ENCODE measurements at regions not wholly inside any gene's neighbourhood (a gene's known extent, or its start where the extent isn't known, plus 50 kb on each side); places are given as distances from the start of the nearest gene placed in this dataset.

DNA sequence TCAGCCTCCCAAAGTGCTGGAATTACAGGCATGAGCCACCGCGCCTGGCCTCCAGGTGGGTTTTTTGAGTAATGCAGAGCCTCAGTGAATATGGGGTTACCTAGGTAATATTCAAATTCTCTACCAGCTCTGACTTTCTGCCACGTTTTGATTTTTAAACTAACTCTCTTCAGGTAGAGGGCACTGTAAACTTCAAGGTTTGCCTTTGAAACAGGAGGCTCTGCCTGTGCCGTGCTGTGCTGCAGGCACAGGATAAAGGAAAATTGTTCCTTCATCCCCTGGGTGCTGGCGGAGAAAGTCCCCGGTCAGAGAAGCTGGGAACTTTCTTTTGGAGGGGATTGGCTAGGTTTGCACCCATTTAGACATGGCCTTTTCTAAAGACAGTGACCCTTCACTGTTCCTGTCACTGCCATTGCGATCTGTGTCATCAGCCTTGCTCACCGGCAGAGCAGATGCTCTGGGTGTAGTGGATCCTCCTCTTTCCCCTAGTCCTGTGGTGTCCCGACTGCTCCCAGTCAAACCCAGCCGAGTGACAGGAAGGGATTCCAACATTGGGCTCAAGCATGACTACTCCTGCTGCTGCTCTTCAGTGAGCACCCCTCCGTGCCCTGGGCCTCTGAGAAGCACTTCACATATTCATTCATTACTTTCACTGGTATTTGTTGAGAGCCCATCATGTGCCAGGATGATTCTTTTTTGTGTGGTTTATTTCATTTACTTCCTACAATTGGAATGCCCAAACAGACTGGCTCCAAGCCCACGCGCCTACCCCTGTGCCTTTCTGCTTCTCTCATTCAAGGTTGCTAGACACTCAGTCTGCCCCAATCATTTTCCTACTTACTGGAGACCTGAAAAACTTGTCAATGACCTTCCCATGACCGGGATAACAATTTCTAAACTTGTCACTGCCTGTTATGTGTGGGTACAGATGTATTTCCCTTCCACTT, 103.6 kb downstream of the TMEM30B start:
- peak; percentile 25 for TF ChIP-seq CTCF (IDR thresholded peaks at IDR 0.05)
- no peaks in the 10 kb centered on the region for H3K27me3 ChIP-seq (ENCODE audit: control insufficient read depth, insufficient read depth, low read length)
- no peak overlapping the region for H3K4me2 ChIP-seq (ENCODE audit: low read length)
- H3K27ac ChIP-seq: no peak overlapping the region
- H3K9me3 ChIP-seq (ENCODE audit: control insufficient read depth, low read length): no peaks in the 10 kb centered on the region
- no peaks in the 10 kb centered on the region for H3K79me2 ChIP-seq
- H3K4me1 ChIP-seq: peaks cover 20% of the 10 kb centered on the region
- H3K9ac ChIP-seq: no peak overlapping the region
- H2AFZ ChIP-seq: peak overlapping the region; percentile 69
- H3K36me3 ChIP-seq (ENCODE audit: control insufficient read depth, insufficient read depth, low read length): no peaks in the 10 kb centered on the region
- no peak overlapping the region for H3K4me3 ChIP-seq (ENCODE audit: low read depth, low read length)

GRCh38 chr14:61176686-61177085, 104.5 kb downstream of the TMEM30B start:
- Histone ChIP-seq H2AFZ (no peak overlapping the region), H3K4me1 (peaks cover 24% of the 10 kb centered on the region), H3K4me2 (ENCODE audit: low read length) (no peak overlapping the region), H3K27ac (no peak overlapping the region), H3K79me2 (no peaks in the 10 kb centered on the region), H3K27me3 (ENCODE audit: control insufficient read depth, insufficient read depth, low read length) (no peaks in the 10 kb centered on the region), H3K36me3 (ENCODE audit: control insufficient read depth, insufficient read depth, low read length) (no peaks in the 10 kb centered on the region), H3K4me3 (ENCODE audit: low read depth, low read length) (no peak overlapping the region), H3K9me3 (ENCODE audit: control insufficient read depth, low read length) (no peaks in the 10 kb centered on the region), H3K9ac (no peak overlapping the region)
- no peak for TF ChIP-seq CTCF (IDR thresholded peaks at IDR 0.05)

DNA sequence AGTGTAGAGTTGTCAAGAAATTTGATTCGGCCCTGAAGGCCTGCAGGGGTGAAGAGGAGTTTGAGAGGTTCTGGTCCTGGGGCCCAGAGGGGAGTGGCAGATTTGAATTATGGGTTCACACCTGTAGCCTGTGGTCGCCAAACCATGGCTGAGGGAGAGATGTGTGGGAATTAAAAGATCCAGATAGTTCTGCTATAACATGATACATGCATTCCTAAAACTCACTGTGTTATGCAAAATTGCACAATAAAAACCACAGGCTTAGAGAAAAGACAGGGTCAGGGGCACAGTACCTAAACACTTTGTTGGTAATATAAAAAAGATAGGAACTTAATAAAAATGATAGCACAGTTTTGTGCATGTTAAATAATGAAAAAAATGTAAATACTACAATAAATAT, 106.2 kb downstream of the TMEM30B start:
- Histone ChIP-seq H3K27ac (no peak overlapping the region), H3K4me1 (peaks cover 36% of the 10 kb centered on the region), H3K4me3 (ENCODE audit: low read depth, low read length) (no peak overlapping the region), H3K79me2 (no peaks in the 10 kb centered on the region), H3K36me3 (ENCODE audit: control insufficient read depth, insufficient read depth, low read length) (no peaks in the 10 kb centered on the region), H3K4me2 (ENCODE audit: low read length) (no peak overlapping the region), H2AFZ (peak overlapping the region; percentile 64), H3K9me3 (ENCODE audit: control insufficient read depth, low read length) (no peaks in the 10 kb centered on the region), H3K9ac (no peak overlapping the region), H3K27me3 (ENCODE audit: control insufficient read depth, insufficient read depth, low read length) (no peaks in the 10 kb centered on the region)
- TF ChIP-seq CTCF (IDR thresholded peaks at IDR 0.05): no peak

DNA sequence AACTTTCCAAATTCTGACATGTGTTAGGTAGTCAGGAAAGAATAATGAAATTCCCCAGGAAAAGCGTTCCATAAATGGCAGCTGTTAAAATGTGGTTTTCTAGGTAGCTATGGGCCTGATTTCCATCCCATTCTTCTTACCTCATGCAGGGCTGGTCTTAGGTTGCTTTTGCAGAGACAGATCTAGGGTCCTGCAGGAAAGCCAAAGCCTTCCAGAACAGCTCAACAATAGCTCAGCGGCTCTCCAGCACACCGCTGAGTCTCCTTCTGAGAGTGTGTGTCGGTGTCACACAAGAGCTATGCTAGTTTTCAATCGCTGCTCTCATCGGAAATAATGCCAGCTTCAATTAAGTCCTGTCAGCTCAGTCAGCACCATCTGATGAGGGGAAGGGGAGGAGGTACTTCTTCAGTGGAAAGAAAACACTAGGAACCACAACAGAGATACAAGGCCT, 106.7 kb downstream of the TMEM30B start:
- Histone ChIP-seq H3K27ac (no peak overlapping the region), H3K4me3 (ENCODE audit: low read depth, low read length) (no peak overlapping the region), H2AFZ (peak overlapping the region; percentile 64), H3K4me2 (ENCODE audit: low read length) (no peak overlapping the region), H3K9ac (no peak overlapping the region), H3K4me1 (peaks cover 36% of the 10 kb centered on the region), H3K27me3 (ENCODE audit: control insufficient read depth, insufficient read depth, low read length) (no peaks in the 10 kb centered on the region), H3K79me2 (no peaks in the 10 kb centered on the region), H3K9me3 (ENCODE audit: control insufficient read depth, low read length) (no peaks in the 10 kb centered on the region), H3K36me3 (ENCODE audit: control insufficient read depth, insufficient read depth, low read length) (no peaks in the 10 kb centered on the region)
- TF ChIP-seq CTCF (IDR thresholded peaks at IDR 0.05): no peak
